OCI-LY3 (cell line): ENCODE measurements at regions not wholly inside any gene's neighbourhood (a gene's known extent, or its start where the extent isn't known, plus 50 kb on each side); places are given as distances from the start of the nearest gene placed in this dataset.

ENCODE experiments used
- H2AFZ ChIP-seq: fragments of 200-600, 300-600 bp; shearing (Covaris generic); 2 replicates; pipeline ENCODE4 v1.6.0; 2014; ENCODE audit warnings: antibody characterized with exemption, low read depth, low read length
- H3K27ac ChIP-seq: fragments of 200-600, 300-600 bp; sonication (generic); 2 replicates; pipeline ENCODE4 v1.5.1; 2014; ENCODE audit warnings: mild to moderate bottlenecking, low read length, moderate library complexity, mixed read lengths
- H3K27me3 ChIP-seq: fragments of 200-600, 300-600 bp; sonication (generic); 2 replicates; pipeline ENCODE4 v1.6.1; 2014; ENCODE audit warnings: low read depth, low read length, mixed read lengths
- H3K36me3 ChIP-seq: fragments of 200-600, 300-600 bp; sonication (generic); replicated peaks from 2 replicates; pipeline ENCODE3; 2014; ENCODE audit warnings: low read depth, low read length, mixed read lengths
- H3K4me1 ChIP-seq: fragments of 300-600, 200-600 bp; sonication (generic); 2 replicates; pipeline ENCODE4 v1.6.1; 2014; ENCODE audit warnings: low read length, mixed read lengths
- H3K4me2 ChIP-seq: fragments of 200-600, 300-600 bp; sonication (generic); 2 replicates; pipeline ENCODE4 v1.6.1; 2014; ENCODE audit warnings: low read length, mixed read lengths
- H3K4me3 ChIP-seq: fragments of 300-600, 200-600 bp; sonication (generic); 2 replicates; pipeline ENCODE4 v1.5.1; 2014; ENCODE audit warnings: antibody characterized with exemption, mild to moderate bottlenecking, low read length, moderate library complexity
- H3K79me2 ChIP-seq: fragments of 300-600, 200-600 bp; shearing (Covaris generic); 2 replicates; pipeline ENCODE4 v1.6.1; 2014; ENCODE audit warnings: mild to moderate bottlenecking, low read length, mixed read lengths
- H3K9ac ChIP-seq: fragments of 300-600, 200-600 bp; shearing (Covaris generic); 2 replicates; pipeline ENCODE4 v1.6.0; 2014; ENCODE audit warnings: mild to moderate bottlenecking, low read length, moderate library complexity
- H3K9me3 ChIP-seq: fragments of 200-600, 300-600 bp; shearing (Covaris generic); 2 replicates; pipeline ENCODE4 v1.6.1; 2014; ENCODE audit warnings: low read length, mixed read lengths; ENCODE audit not compliant: insufficient read depth
- H4K20me1 ChIP-seq: fragments of 200-600, 300-600 bp; sonication (generic); 2 replicates; pipeline ENCODE4 v1.6.1; 2016; ENCODE audit warnings: low read length, mixed read lengths; ENCODE audit not compliant: insufficient read depth
- EZH2phosphoT487 ChIP-seq: fragments of 200-600 bp; shearing (Covaris generic); IDR thresholded peaks from 2 replicates; pipeline ENCODE4 v1.6.1; 2018; ENCODE audit warnings: antibody characterized with exemption, mixed run types, low read depth
- TF ChIP-seq, protein P1 (sequence below): fragments of 200-600, 300-600 bp; sonication (generic); IDR thresholded peaks from 2 replicates; pipeline ENCODE4 v1.5.1; 2014; ENCODE audit warnings: antibody characterized with exemption, low read length, low read depth

DNA sequence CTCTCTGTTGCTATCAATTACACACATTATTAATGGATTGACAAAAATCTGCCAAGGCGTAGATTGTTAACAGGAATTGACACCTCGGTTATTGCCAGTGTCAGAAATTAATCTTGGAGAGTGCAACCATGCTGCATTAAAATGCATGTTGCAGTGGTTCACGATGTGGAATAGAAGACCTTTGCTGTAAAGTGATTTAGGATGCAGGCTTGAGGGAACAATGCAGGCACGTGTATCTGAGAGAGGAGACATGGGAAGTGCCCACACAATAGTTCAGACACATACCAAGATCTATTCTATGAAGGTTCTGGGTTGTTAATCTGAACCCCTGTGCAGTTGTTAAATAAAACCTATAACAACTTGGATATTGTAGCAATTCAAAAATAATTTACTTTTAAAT is 1032.8 kb upstream of the CDH8 start:
- H3K79me2 ChIP-seq, result no peaks in the 10 kb centered on the region
- no peak overlapping the region for H3K4me3 ChIP-seq
- H4K20me1 ChIP-seq, result no peaks in the 10 kb centered on the region
- no peaks in the 10 kb centered on the region for H3K27me3 ChIP-seq
- no peaks in the 10 kb centered on the region for H3K36me3 ChIP-seq
- H3K4me1 ChIP-seq, result no peaks in the 10 kb centered on the region
- no peaks in the 10 kb centered on the region for H3K9me3 ChIP-seq
- no peak overlapping the region for H3K27ac ChIP-seq
- no peak overlapping the region for H3K4me2 ChIP-seq
- TF ChIP-seq, protein P1, sequence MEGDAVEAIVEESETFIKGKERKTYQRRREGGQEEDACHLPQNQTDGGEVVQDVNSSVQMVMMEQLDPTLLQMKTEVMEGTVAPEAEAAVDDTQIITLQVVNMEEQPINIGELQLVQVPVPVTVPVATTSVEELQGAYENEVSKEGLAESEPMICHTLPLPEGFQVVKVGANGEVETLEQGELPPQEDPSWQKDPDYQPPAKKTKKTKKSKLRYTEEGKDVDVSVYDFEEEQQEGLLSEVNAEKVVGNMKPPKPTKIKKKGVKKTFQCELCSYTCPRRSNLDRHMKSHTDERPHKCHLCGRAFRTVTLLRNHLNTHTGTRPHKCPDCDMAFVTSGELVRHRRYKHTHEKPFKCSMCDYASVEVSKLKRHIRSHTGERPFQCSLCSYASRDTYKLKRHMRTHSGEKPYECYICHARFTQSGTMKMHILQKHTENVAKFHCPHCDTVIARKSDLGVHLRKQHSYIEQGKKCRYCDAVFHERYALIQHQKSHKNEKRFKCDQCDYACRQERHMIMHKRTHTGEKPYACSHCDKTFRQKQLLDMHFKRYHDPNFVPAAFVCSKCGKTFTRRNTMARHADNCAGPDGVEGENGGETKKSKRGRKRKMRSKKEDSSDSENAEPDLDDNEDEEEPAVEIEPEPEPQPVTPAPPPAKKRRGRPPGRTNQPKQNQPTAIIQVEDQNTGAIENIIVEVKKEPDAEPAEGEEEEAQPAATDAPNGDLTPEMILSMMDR, result no peak
- TF ChIP-seq EZH2phosphoT487, result no peak
- no peak overlapping the region for H3K9ac ChIP-seq
- no peak overlapping the region for H2AFZ ChIP-seq

DNA sequence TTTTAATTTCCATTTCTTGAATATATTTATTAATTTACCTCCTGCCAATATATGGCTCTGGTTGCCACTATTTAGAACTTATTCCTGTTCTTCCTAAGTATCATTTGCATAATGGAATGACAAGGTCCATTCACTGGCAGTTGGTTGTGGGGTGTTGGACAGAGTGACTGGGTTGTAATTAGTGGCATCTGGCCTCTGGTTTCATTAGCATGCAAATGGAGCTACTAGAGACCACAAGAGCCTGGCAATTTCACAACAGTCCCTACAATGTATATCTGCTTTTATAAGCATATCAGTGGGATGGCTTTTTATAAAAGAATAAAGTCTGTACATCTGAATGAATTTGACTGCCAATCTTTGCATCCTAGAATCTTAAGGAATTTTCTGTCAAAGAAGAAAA is 1030.9 kb upstream of the CDH8 start:
- Histone ChIP-seq H3K4me2 (no peak overlapping the region), H3K4me3 (no peak overlapping the region), H3K27ac (no peak overlapping the region), H2AFZ (no peak overlapping the region), H3K36me3 (no peaks in the 10 kb centered on the region), H3K9me3 (no peaks in the 10 kb centered on the region), H3K27me3 (no peaks in the 10 kb centered on the region), H4K20me1 (no peaks in the 10 kb centered on the region), H3K79me2 (no peaks in the 10 kb centered on the region), H3K9ac (no peak overlapping the region), H3K4me1 (no peaks in the 10 kb centered on the region)
- no peak for TF ChIP-seq EZH2phosphoT487
- TF ChIP-seq, protein P1, result no peak

DNA sequence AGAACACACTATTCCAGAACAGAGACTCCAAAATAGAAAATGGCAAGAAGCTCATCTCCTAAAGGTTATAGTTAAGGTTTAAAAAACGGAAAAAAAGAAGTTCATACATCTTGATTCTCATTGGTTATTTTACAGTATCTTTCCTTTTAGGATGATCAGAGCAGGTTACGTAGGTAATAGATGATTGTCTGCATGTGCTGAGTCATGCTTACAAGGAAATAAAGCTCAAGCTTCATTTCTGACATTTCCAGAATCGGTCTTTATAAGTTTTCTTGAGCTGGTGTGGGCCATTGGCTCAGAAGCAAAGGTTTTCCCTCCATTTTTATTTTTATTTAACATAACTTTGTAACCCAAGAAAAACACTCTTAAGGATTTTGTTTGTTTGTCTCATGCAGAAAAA is 1030.3 kb upstream of the CDH8 start:
- Histone ChIP-seq H3K4me3 (no peak overlapping the region), H2AFZ (no peak overlapping the region), H3K27me3 (no peaks in the 10 kb centered on the region), H3K4me1 (no peaks in the 10 kb centered on the region), H3K27ac (no peak overlapping the region), H3K9ac (no peak overlapping the region), H3K36me3 (no peaks in the 10 kb centered on the region), H4K20me1 (no peaks in the 10 kb centered on the region), H3K9me3 (no peaks in the 10 kb centered on the region), H3K4me2 (no peak overlapping the region), H3K79me2 (no peaks in the 10 kb centered on the region)
- TF ChIP-seq, protein P1, result no peak
- no peak for TF ChIP-seq EZH2phosphoT487

DNA sequence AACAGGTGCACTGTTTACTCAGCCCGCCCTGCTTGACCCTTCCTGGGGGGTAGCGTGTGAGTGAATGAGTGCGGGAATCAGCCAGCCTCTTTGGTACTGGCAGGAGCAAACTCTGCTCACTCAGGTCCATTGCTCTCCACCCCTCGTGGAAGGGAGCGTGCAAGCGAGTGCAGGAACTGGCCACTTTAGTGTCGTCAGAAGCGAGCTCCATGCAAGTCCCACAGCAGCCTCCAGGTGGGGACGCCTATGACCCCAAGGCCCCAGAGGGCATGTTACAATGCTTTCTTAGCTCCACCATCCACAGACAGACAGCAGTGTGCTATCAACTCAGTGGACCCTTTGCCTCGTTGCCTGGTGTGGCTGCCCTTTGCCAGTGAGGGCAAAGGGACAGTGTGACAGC is 1025.1 kb upstream of the CDH8 start:
- TF ChIP-seq, protein P1, result no peak
- TF ChIP-seq EZH2phosphoT487, result no peak
- H3K9me3 ChIP-seq, result no peaks in the 10 kb centered on the region

More for the DNA sequence above, 1025.1 kb upstream of the CDH8 start:
- no peak overlapping the region for H3K27ac ChIP-seq
- no peak overlapping the region for H3K9ac ChIP-seq
- H3K36me3 ChIP-seq, result no peaks in the 10 kb centered on the region
- no peaks in the 10 kb centered on the region for H3K79me2 ChIP-seq
- H4K20me1 ChIP-seq, result no peaks in the 10 kb centered on the region
- H3K27me3 ChIP-seq, result no peaks in the 10 kb centered on the region
- no peak overlapping the region for H3K4me2 ChIP-seq
- no peak overlapping the region for H2AFZ ChIP-seq
- H3K4me1 ChIP-seq, result no peaks in the 10 kb centered on the region
- H3K4me3 ChIP-seq, result no peak overlapping the region
